Breast epithelium (tissue), 3 donors: ENCODE measurements at regions not wholly inside any gene's neighbourhood (a gene's known extent, or its start where the extent isn't known, plus 50 kb on each side); places are given as distances from the start of the nearest gene placed in this dataset.

Source experiments
- POLR2A ChIP-seq: fragments of 450-650 bp; IDR thresholded peaks from one replicate; pipeline ENCODE4 v1.6.1; 2016; ENCODE audit warnings: antibody characterized with exemption, mild to moderate bottlenecking, moderate library complexity
- TF ChIP-seq, protein P1 (sequence below), 3 donors: fragments of 450-650 bp; IDR thresholded peaks; one replicate each; pipeline ENCODE4 v1.5.1; 2016 to 2017; ENCODE audit warnings: antibody characterized with exemption in 3 of 3, mild to moderate bottlenecking in 3 of 3, moderate library complexity in 3 of 3

GRCh38 chr13:50548586-50548985 is 294.9 kb downstream of the DLEU7 start:
- TF ChIP-seq, protein P1, sequence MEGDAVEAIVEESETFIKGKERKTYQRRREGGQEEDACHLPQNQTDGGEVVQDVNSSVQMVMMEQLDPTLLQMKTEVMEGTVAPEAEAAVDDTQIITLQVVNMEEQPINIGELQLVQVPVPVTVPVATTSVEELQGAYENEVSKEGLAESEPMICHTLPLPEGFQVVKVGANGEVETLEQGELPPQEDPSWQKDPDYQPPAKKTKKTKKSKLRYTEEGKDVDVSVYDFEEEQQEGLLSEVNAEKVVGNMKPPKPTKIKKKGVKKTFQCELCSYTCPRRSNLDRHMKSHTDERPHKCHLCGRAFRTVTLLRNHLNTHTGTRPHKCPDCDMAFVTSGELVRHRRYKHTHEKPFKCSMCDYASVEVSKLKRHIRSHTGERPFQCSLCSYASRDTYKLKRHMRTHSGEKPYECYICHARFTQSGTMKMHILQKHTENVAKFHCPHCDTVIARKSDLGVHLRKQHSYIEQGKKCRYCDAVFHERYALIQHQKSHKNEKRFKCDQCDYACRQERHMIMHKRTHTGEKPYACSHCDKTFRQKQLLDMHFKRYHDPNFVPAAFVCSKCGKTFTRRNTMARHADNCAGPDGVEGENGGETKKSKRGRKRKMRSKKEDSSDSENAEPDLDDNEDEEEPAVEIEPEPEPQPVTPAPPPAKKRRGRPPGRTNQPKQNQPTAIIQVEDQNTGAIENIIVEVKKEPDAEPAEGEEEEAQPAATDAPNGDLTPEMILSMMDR (IDR thresholded peaks at IDR 0.05) = no peak
- no peak for TF ChIP-seq POLR2A
